ENCODE measurements at regions not wholly inside any gene's neighbourhood (a gene's known extent, or its start where the extent isn't known, plus 50 kb on each side); places are given as distances from the start of the nearest gene placed in this dataset.

DNA sequence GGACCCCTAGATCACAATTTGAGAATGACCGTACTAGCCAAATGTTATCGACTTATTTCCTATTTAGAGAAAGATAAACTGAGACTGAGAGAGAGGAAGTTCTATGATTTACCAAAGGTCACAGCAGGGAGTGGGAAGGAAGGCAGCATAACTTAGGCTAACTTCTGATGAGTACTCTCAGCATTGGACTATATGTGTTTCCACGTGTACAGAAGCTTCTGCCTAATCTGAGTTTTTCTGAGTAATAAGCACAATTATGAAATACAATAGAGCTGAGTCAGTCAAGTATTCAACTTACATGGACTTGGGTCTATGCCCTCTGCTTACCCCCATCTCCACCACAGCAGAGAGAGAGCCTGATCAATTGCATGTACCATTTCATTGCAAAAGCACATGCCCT, 88.1 kb upstream of the HIVEP3 start:
- no peak for DNase-seq (ENCODE audit: low spot score)
- TF ChIP-seq, protein P1, sequence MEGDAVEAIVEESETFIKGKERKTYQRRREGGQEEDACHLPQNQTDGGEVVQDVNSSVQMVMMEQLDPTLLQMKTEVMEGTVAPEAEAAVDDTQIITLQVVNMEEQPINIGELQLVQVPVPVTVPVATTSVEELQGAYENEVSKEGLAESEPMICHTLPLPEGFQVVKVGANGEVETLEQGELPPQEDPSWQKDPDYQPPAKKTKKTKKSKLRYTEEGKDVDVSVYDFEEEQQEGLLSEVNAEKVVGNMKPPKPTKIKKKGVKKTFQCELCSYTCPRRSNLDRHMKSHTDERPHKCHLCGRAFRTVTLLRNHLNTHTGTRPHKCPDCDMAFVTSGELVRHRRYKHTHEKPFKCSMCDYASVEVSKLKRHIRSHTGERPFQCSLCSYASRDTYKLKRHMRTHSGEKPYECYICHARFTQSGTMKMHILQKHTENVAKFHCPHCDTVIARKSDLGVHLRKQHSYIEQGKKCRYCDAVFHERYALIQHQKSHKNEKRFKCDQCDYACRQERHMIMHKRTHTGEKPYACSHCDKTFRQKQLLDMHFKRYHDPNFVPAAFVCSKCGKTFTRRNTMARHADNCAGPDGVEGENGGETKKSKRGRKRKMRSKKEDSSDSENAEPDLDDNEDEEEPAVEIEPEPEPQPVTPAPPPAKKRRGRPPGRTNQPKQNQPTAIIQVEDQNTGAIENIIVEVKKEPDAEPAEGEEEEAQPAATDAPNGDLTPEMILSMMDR (IDR thresholded peaks at IDR 0.05; ENCODE audit: extremely low read depth, insufficient read depth, missing control alignments) = no peak
- in situ Hi-C loops (cut with MboI; ENCODE audit: low pct_unique_long_range_greater_than_20kb, low sequenced_read_pairs, unreplicated experiment) = no loop called here

DNA sequence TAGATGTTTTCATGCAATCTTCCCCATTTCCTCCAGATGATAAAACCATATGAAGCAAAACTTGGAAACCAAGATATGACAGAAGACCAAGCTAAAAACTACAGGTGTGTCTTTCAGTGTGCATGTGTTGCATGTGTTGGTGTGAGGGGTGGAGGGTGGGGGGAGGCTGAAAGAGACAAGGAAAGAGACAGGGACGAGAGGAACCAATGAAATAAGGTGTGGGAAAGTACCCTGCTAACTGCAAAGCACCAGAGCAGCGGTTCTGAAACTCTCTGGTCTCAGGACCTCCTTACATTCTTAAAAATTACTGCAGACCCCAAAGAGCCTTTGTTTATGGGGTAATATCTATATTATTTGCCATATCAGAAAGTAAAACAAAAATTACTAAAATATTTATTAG, 87.4 kb upstream of the HIVEP3 start:
- TF ChIP-seq, protein P1 (IDR thresholded peaks at IDR 0.05; ENCODE audit: extremely low read depth, insufficient read depth, missing control alignments) = no peak
- in situ Hi-C loops (cut with MboI; ENCODE audit: low pct_unique_long_range_greater_than_20kb, low sequenced_read_pairs, unreplicated experiment) = no loop called here
- DNase-seq (ENCODE audit: low spot score) = no peak

DNA sequence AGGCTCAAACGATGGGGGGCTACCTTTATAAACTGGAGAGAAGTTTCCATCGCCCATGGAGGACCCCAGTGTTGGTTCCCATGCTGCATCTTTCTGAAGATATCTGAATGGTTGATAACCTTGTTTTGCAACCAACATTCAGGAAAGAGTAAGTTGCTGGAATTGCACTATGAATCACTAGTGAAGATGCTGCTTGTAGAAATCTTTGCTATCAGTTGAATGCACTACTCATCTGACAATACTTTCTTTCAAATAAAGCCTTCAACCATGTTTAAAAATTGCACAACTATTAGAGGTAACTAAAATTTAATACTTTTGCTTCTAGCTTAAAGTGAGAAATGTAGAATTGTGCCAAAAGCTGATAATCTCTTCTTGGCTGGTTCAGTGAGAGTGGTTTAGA, 86.8 kb upstream of the HIVEP3 start:
- in situ Hi-C loops (cut with MboI; ENCODE audit: low pct_unique_long_range_greater_than_20kb, low sequenced_read_pairs, unreplicated experiment) = no loop called here
- TF ChIP-seq, protein P1 (IDR thresholded peaks at IDR 0.05; ENCODE audit: extremely low read depth, insufficient read depth, missing control alignments) = no peak
- no peak for DNase-seq (ENCODE audit: low spot score)

DNA sequence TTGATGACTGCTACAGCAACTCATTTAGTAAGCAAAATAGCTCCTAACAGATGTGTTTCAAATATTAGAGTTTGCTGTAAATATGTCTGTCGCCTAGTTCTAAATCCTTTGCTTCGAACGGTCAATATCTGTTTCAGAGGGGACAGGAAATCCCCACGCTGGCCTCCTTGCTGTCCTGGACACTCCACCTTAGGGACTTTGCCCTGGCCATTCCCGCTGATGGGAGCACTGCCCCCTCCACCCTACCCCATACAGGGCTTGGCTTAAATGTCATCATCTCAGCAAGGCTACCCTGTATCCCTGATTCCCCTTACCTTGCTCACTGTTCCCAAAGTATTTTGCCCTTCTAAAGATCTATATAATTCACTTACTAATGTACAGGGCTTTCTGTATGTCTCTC, 86.1 kb upstream of the HIVEP3 start:
- DNase-seq (ENCODE audit: low spot score) = no peak
- TF ChIP-seq, protein P1 (IDR thresholded peaks at IDR 0.05; ENCODE audit: extremely low read depth, insufficient read depth, missing control alignments) = no peak
- in situ Hi-C loops (cut with MboI; ENCODE audit: low pct_unique_long_range_greater_than_20kb, low sequenced_read_pairs, unreplicated experiment) = no loop called here

DNA sequence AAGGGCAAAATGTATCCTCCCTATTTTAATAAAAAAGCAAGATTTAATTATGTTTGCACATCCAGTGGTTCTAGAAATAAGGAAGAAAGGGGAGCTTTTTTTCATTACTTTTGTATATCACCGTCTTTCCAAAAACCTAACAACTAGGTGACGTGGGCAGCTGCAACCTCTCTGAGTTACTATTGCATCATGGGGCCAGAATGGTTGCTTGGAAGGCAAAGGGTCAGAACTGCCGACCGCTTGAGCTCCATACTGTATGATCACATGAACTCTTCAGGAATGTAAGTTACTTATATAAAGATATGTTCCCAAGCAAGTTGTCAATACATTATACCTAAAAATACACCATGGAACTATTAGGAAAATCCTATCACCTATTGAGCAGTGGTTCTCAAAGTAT, 85.6 kb upstream of the HIVEP3 start:
- in situ Hi-C loops (cut with MboI; ENCODE audit: low pct_unique_long_range_greater_than_20kb, low sequenced_read_pairs, unreplicated experiment) = no loop called here
- TF ChIP-seq, protein P1 (IDR thresholded peaks at IDR 0.05; ENCODE audit: extremely low read depth, insufficient read depth, missing control alignments) = no peak
- no peak for DNase-seq (ENCODE audit: low spot score)

DNA sequence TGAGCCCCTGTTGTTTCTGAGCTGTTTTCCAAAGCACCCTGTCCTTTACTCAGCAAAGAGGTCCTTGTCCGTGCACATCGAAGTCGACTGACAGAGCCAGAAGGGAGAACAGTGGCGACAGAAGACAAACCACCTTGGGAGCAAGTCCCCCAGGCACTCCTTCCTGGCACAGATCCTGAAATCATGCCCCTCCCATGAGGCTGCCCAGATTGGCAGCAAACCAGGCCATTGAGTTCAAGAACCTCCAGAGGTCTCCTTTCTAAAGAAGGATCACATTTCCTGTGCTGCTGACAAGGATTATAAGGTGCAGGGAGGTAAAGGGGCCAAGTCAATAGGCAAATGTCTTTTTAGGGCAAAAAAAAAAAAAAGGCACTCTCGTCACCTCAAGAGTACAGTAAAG, 84.7 kb upstream of the HIVEP3 start:
- in situ Hi-C loops (cut with MboI; ENCODE audit: low pct_unique_long_range_greater_than_20kb, low sequenced_read_pairs, unreplicated experiment) = no loop called here
- TF ChIP-seq, protein P1 (IDR thresholded peaks at IDR 0.05; ENCODE audit: extremely low read depth, insufficient read depth, missing control alignments) = no peak
- DNase-seq (ENCODE audit: low spot score) = no peak

DNA sequence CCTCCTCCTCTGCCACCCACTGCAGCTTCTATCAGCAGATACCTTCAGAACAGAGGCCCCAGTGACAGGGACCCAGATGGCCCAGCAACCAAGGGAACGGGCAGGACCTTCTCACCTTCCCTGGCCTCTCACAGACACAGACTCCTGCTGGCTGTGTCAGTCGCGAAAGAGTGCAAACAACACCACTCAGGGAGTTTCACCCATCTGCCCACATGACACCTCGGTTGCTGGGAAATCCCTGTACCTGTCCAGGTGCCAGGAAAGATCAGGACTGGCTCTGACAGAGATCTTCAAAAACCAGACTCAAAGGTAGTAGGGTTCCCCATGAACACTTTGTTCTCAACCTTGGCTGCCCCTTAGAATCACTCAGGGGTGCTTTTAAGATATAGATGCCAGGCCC, 83.5 kb upstream of the HIVEP3 start:
- TF ChIP-seq, protein P1 (IDR thresholded peaks at IDR 0.05; ENCODE audit: extremely low read depth, insufficient read depth, missing control alignments) = no peak
- in situ Hi-C loops (cut with MboI; ENCODE audit: low pct_unique_long_range_greater_than_20kb, low sequenced_read_pairs, unreplicated experiment) = no loop called here
- no peak for DNase-seq (ENCODE audit: low spot score)

Data from GM13977 (cell line).